VCaP (cell line): ENCODE measurements at regions not wholly inside any gene's neighbourhood (a gene's known extent, or its start where the extent isn't known, plus 50 kb on each side); places are given as distances from the start of the nearest gene placed in this dataset.

Experiments used
- H3K27ac ChIP-seq: fragments of 450-650 bp; 2 replicates; pipeline ENCODE4 v1.5.1; 2017
- CTCF ChIP-seq: fragments of 450-650 bp; conservative IDR thresholded peaks from 2 replicates; pipeline ENCODE4 v1.5.1; 2017; ENCODE audit warnings: mild to moderate bottlenecking, moderate library complexity

GRCh38 chr14:26982071-26982470, 384.2 kb upstream of the NOVA1 start:
- TF ChIP-seq CTCF = no peak
- no peak overlapping the region for H3K27ac ChIP-seq

GRCh38 chr14:26984311-26985177, 386.7 kb upstream of the NOVA1 start:
- TF ChIP-seq CTCF = peak; percentile 87
- H3K27ac ChIP-seq = no peak overlapping the region

GRCh38 chr14:26987744-26988363, 390.0 kb upstream of the NOVA1 start:
- no peak overlapping the region for H3K27ac ChIP-seq
- no peak for TF ChIP-seq CTCF

GRCh38 chr14:26990946-26991345, 393.1 kb upstream of the NOVA1 start:
- no peak overlapping the region for H3K27ac ChIP-seq
- TF ChIP-seq CTCF = no peak

- no peak overlapping the region for H3K27ac ChIP-seq
- TF ChIP-seq CTCF = no peak
Observed at GRCh38 chr14:26992403-26993115, 394.7 kb upstream of the NOVA1 start.

- no peak overlapping the region for H3K27ac ChIP-seq
- no peak for TF ChIP-seq CTCF
Observed at GRCh38 chr14:26993556-26993955, 395.7 kb upstream of the NOVA1 start.

- TF ChIP-seq CTCF = no peak
- H3K27ac ChIP-seq = no peak overlapping the region
Observed at GRCh38 chr14:26995301-26995700, 397.5 kb upstream of the NOVA1 start.
